Mesenchymal stem cell (in vitro differentiated cells and primary cell): ENCODE measurements at regions not wholly inside any gene's neighbourhood (a gene's known extent, or its start where the extent isn't known, plus 50 kb on each side); places are given as distances from the start of the nearest gene placed in this dataset.

Experiments used
- DNase-seq: peaks from one replicate; pipeline ENCODE4 v3.0.0-alpha.2; 2013
- H2AFZ ChIP-seq: one replicate; pipeline ENCODE4 v1.6.1; 2013; ENCODE audit warnings: low read depth, mild to moderate bottlenecking, control low read depth, inconsistent platforms, low read length, moderate library complexity
- H2AK5ac ChIP-seq: 2 replicates; pipeline ENCODE4 v1.6.1; 2013; ENCODE audit warnings: low read length, moderate library complexity, mild to moderate bottlenecking, inconsistent platforms; ENCODE audit not compliant: severe bottlenecking
- H2BK120ac ChIP-seq: one replicate; pipeline ENCODE4 v1.6.1; 2013; ENCODE audit warnings: low read depth, mild to moderate bottlenecking, inconsistent platforms, low read length, moderate library complexity
- H2BK12ac ChIP-seq, 2 experiments: one replicate each; pipeline ENCODE4 v1.6.1; 2013; ENCODE audit warnings: inconsistent platforms in 2 of 2, low read length in 2 of 2, mild to moderate bottlenecking in 2 of 2, moderate library complexity in 2 of 2, control low read depth in 1 of 2
- H2BK15ac ChIP-seq: one replicate; pipeline ENCODE4 v1.6.1; 2013; ENCODE audit warnings: mild to moderate bottlenecking, low read depth, inconsistent platforms; ENCODE audit not compliant: poor library complexity, severe bottlenecking
- H2BK5ac ChIP-seq: 2 replicates; pipeline ENCODE4 v1.6.1; 2013; ENCODE audit warnings: low read depth, mild to moderate bottlenecking, low read length, control low read depth, inconsistent platforms; ENCODE audit not compliant: poor library complexity, severe bottlenecking
- H3K14ac ChIP-seq, 2 experiments: one replicate each; pipeline ENCODE4 v1.6.1; 2013; ENCODE audit warnings: inconsistent platforms in 2 of 2, low read length in 2 of 2, control low read depth in 1 of 2, mild to moderate bottlenecking in 1 of 2, moderate library complexity in 1 of 2
- H3K18ac ChIP-seq, 2 experiments: one replicate each; pipeline ENCODE4 v1.6.1; 2013; ENCODE audit warnings: inconsistent platforms in 2 of 2, low read length in 2 of 2, control low read depth in 1 of 2, low read depth in 1 of 2, mild to moderate bottlenecking in 1 of 2
- H3K23ac ChIP-seq, 2 experiments: one replicate each; pipeline ENCODE4 v1.6.1; 2013; ENCODE audit warnings: inconsistent platforms in 2 of 2, low read length in 2 of 2, mild to moderate bottlenecking in 2 of 2, moderate library complexity in 2 of 2, control low read depth in 1 of 2
- H3K27ac ChIP-seq: 2 replicates; pipeline ENCODE4 v1.5.1; 2013; ENCODE audit warnings: mild to moderate bottlenecking, moderate library complexity, low read length, control low read depth, inconsistent platforms; ENCODE audit not compliant: poor library complexity, severe bottlenecking
- H3K27me3 ChIP-seq, 2 experiments: 2 replicates each; pipeline versions ENCODE4 v1.6.1 to v1.7.0; 2013; ENCODE audit warnings: low read length in 2 of 2, mild to moderate bottlenecking in 2 of 2, moderate library complexity in 2 of 2, control low read depth in 1 of 2, inconsistent platforms in 1 of 2; ENCODE audit not compliant: control insufficient read depth in 1 of 2, insufficient read depth in 1 of 2
- H3K36me3 ChIP-seq, 2 experiments: 2 replicates each; pipeline versions ENCODE4 v1.6.1 to v1.7.0; 2013; ENCODE audit warnings: low read length in 2 of 2, control low read depth in 1 of 2, inconsistent platforms in 1 of 2, low read depth in 1 of 2, mild to moderate bottlenecking in 1 of 2; ENCODE audit not compliant: insufficient read depth in 2 of 2, control insufficient read depth in 1 of 2
- H3K4ac ChIP-seq, 2 experiments: one replicate each; pipeline ENCODE4 v1.6.1; 2013; ENCODE audit warnings: inconsistent platforms in 2 of 2, low read length in 2 of 2, mild to moderate bottlenecking in 2 of 2, moderate library complexity in 2 of 2, control low read depth in 1 of 2, low read depth in 1 of 2
- H3K4me1 ChIP-seq: 2 replicates; pipeline ENCODE4 v1.6.1; 2013; ENCODE audit warnings: low read depth, low read length, control low read depth; ENCODE audit not compliant: control insufficient read depth, insufficient read depth
- H3K4me2 ChIP-seq: 2 replicates; pipeline ENCODE4 v1.6.1; 2013; ENCODE audit warnings: low read length, mild to moderate bottlenecking, inconsistent platforms; ENCODE audit not compliant: poor library complexity, severe bottlenecking
- H3K4me3 ChIP-seq, 2 experiments: 2 replicates each; pipeline versions ENCODE4 v1.5.1 to v1.7.0; 2013; ENCODE audit warnings: low read length in 2 of 2, mild to moderate bottlenecking in 2 of 2, control low read depth in 1 of 2, low read depth in 1 of 2; ENCODE audit not compliant: insufficient read depth in 1 of 2
- H3K79me1 ChIP-seq: replicated peaks from 2 replicates; pipeline ENCODE4 v1.6.1; 2013; ENCODE audit warnings: mild to moderate bottlenecking, control low read depth, low read length, inconsistent platforms; ENCODE audit not compliant: poor library complexity, severe bottlenecking
- H3K9ac ChIP-seq: 2 replicates; pipeline ENCODE4 v1.7.0; 2013; ENCODE audit warnings: mild to moderate bottlenecking, low read length, moderate library complexity
- H3K9me3 ChIP-seq: 2 replicates; pipeline ENCODE4 v1.7.0; 2013; ENCODE audit warnings: mild to moderate bottlenecking, low read length; ENCODE audit not compliant: control insufficient read depth
- H4K8ac ChIP-seq: one replicate; pipeline ENCODE4 v1.6.1; 2013; ENCODE audit warnings: inconsistent platforms, mild to moderate bottlenecking, low read length, moderate library complexity
- H4K91ac ChIP-seq: one replicate; pipeline ENCODE4 v1.6.1; 2013; ENCODE audit warnings: mild to moderate bottlenecking, low read length, inconsistent platforms
- WGBS: methylation state at CpG from one replicate; pipeline ENCODE4 v1.1.7; 2013; ENCODE audit warnings: mixed read lengths; 5-methylcytosine and 5-hydroxymethylcytosine counted together

DNA sequence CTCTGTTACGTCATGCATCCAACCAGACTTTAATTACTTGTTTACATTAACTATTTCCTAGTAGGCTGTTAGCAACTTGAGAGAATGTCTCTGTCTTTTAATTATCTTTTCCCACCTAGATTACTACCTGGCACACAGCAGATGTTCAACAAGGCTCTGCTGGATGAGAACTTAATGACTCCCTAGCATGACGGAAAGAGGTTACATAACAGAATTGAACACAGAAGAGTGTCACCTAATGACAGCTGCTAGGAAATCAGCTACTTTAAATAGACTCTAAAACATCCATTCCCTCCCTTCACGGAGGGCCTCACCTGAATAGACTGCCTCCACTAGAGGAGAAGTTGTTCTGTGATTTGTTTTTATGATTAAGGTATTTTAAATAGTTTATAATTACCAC, 110.8 kb downstream of the TEX29 start:
- no peak overlapping the region for H2BK5ac ChIP-seq
- no peak overlapping the region for H4K91ac ChIP-seq
- H4K8ac ChIP-seq, result no peak overlapping the region
- H3K36me3 ChIP-seq, result no peaks in the 10 kb centered on the region
- no peak overlapping the region for H2BK15ac ChIP-seq
- no peak overlapping the region for H3K4me2 ChIP-seq
- no peak for DNase-seq
- no peaks in the 10 kb centered on the region for H3K9me3 ChIP-seq
- no peak overlapping the region for H3K14ac ChIP-seq
- no peak overlapping the region for H2BK120ac ChIP-seq
- H3K4me3 ChIP-seq, result no peak overlapping the region
- no peak overlapping the region for H2AK5ac ChIP-seq
- no peak overlapping the region for H2AFZ ChIP-seq
- H3K79me1 ChIP-seq, result no peaks in the 10 kb centered on the region
- H3K23ac ChIP-seq, result no peak overlapping the region
- no peak overlapping the region for H2BK12ac ChIP-seq
- H3K27me3 ChIP-seq, result peaks cover 0 to 43% of the 10 kb centered on the region in 2 experiments
- H3K9ac ChIP-seq, result no peak overlapping the region
- peaks cover 2% of the 10 kb centered on the region for H3K4me1 ChIP-seq
- H3K27ac ChIP-seq, result no peak overlapping the region
- no peak overlapping the region for H3K4ac ChIP-seq
- WGBS, result 89% methylated on average over 1 of the region's 3 CpGs
- H3K18ac ChIP-seq, result no peak overlapping the region

GRCh38 chr13:111434578-111435159, 114.2 kb downstream of the TEX29 start:
- no peak overlapping the region for H3K4me3 ChIP-seq
- H4K8ac ChIP-seq, result no peak overlapping the region
- H2BK12ac ChIP-seq, result no peak overlapping the region
- H3K4me2 ChIP-seq, result no peak overlapping the region
- H3K27me3 ChIP-seq, result peaks cover 0 to 21% of the 10 kb centered on the region in 2 experiments
- no peak overlapping the region for H3K14ac ChIP-seq
- H4K91ac ChIP-seq, result no peak overlapping the region
- H3K4me1 ChIP-seq, result no peaks in the 10 kb centered on the region
- no peaks in the 10 kb centered on the region for H3K79me1 ChIP-seq
- no peak overlapping the region for H3K9ac ChIP-seq
- no peak overlapping the region for H3K18ac ChIP-seq
- no peaks in the 10 kb centered on the region for H3K36me3 ChIP-seq
- no peaks in the 10 kb centered on the region for H3K9me3 ChIP-seq
- no peak overlapping the region for H2BK5ac ChIP-seq
- no peak overlapping the region for H3K23ac ChIP-seq
- WGBS, result 38% methylated on average over 3 of the region's 3 CpGs
- no peak overlapping the region for H3K4ac ChIP-seq
- H2BK15ac ChIP-seq, result no peak overlapping the region
- no peak overlapping the region for H2AFZ ChIP-seq
- no peak overlapping the region for H3K27ac ChIP-seq
- H2AK5ac ChIP-seq, result no peak overlapping the region
- no peak overlapping the region for H2BK120ac ChIP-seq
- DNase-seq, result no peak

DNA sequence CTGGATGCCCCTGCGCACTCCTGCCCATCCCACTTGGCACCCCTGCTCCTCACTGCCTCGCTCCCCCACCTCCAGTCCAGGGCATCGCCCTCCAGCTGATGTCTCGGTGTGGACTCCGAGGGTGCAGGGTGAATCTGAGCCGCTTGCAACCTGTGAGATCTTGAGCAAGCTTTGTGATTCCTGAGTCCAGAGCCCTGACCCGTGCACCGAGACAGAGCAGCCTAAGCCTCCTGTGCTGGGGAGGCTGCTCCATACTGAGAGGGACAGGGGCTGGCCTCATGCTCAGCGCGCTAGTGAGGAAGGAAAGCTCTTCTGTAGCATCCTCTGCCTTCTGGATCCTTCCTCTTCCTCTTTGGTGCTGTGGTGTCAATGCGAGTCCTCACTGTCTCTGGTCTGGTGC, 116.0 kb downstream of the TEX29 start:
- Histone ChIP-seq H3K4me3 (no peak overlapping the region), H3K27ac (no peak overlapping the region), H2BK5ac (no peak overlapping the region), H2BK120ac (no peak overlapping the region), H2AFZ (no peak overlapping the region), H3K4ac (no peak overlapping the region), H3K27me3 (peaks cover 0 to 16% of the 10 kb centered on the region in 2 experiments), H2AK5ac (no peak overlapping the region), H3K23ac (no peak overlapping the region), H4K8ac (no peak overlapping the region), H4K91ac (no peak overlapping the region), H3K9me3 (no peaks in the 10 kb centered on the region), H2BK15ac (no peak overlapping the region), H3K79me1 (no peaks in the 10 kb centered on the region), H3K14ac (no peak overlapping the region), H2BK12ac (no peak overlapping the region), H3K18ac (no peak overlapping the region), H3K4me2 (no peak overlapping the region), H3K4me1 (no peaks in the 10 kb centered on the region), H3K9ac (no peak overlapping the region), H3K36me3 (no peaks in the 10 kb centered on the region)
- DNase-seq, result no peak
- WGBS, result 75% methylated on average over 11 of the region's 11 CpGs

- H3K27ac ChIP-seq, result no peak overlapping the region
- no peak overlapping the region for H3K18ac ChIP-seq
- peaks cover 0 to 15% of the 10 kb centered on the region in 2 experiments for H3K27me3 ChIP-seq
- H4K8ac ChIP-seq, result no peak overlapping the region
- no peaks in the 10 kb centered on the region for H3K9me3 ChIP-seq
- no peak overlapping the region for H4K91ac ChIP-seq
- H3K9ac ChIP-seq, result no peak overlapping the region
- H2BK12ac ChIP-seq, result no peak overlapping the region
- H2BK120ac ChIP-seq, result no peak overlapping the region
- H2AFZ ChIP-seq, result no peak overlapping the region
- 91% methylated on average over 11 of the region's 11 CpGs for WGBS
- H2AK5ac ChIP-seq, result no peak overlapping the region
- no peak overlapping the region for H2BK5ac ChIP-seq
- no peaks in the 10 kb centered on the region for H3K4me1 ChIP-seq
- no peak overlapping the region for H2BK15ac ChIP-seq
- no peak overlapping the region for H3K14ac ChIP-seq
- no peaks in the 10 kb centered on the region for H3K79me1 ChIP-seq
- no peaks in the 10 kb centered on the region for H3K36me3 ChIP-seq
- no peak overlapping the region for H3K23ac ChIP-seq
- H3K4ac ChIP-seq, result no peak overlapping the region
- no peak overlapping the region for H3K4me3 ChIP-seq
- DNase-seq, result no peak
- no peak overlapping the region for H3K4me2 ChIP-seq
Observed at GRCh38 chr13:111437417-111437816, 117.0 kb downstream of the TEX29 start.
